ENCODE measurements at regions not wholly inside any gene's neighbourhood (a gene's known extent, or its start where the extent isn't known, plus 50 kb on each side); places are given as distances from the start of the nearest gene placed in this dataset.

GRCh38 chr2:199085261-199085660 lies 372.5 kb downstream of the SATB2 start:
- H2BK5ac ChIP-seq (ENCODE audit: low read length): no peak overlapping the region
- no peak for DNase-seq (ENCODE audit: low spot score)

DNA sequence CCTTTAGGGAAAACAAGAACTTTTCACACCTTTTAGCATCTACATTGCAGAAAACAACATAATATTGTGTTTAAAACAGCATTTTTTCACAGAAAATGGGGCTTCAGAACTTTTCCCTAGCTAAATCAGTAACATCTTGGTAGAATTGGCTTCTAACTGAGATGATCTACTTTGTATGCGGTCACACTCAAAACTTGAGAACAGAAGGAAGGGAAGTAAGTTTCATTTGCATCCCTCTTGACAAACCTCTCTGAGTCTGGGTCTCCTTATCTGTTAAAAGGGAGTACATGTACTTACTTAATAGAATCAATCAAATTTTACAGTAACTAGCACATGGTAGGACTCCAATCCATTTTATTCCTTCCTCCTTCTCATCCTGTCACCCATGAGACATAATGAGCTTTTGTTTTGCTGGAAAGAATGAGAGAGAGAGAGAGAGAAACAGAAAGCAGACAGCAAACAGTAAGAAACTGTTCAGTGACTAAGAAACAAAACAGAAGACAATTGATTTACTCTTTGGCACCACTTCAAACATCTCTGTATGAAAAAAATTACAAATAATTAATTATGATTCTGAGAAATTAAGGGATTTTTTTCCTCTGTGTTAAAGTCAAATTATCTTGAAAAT lies 387.3 kb downstream of the SATB2 start:
- H2BK15ac ChIP-seq (ENCODE audit: low read length): no peak overlapping the region
- H3K9me3 ChIP-seq (replicated peaks in 1 of 2; ENCODE audit: control insufficient read depth in 2 of 2, insufficient read depth in 1 of 2, low read depth in 1 of 2, low read length in 2 of 2): no peaks in the 10 kb centered on the region
- H3K18ac ChIP-seq (ENCODE audit: low read length): no peak overlapping the region
- no peak overlapping the region for H2BK120ac ChIP-seq (ENCODE audit: low read depth, low read length)
- no peak for DNase-seq (ENCODE audit: low spot score)
- H3K79me1 ChIP-seq (ENCODE audit: low read depth, low read length): no peaks in the 10 kb centered on the region
- H3K9ac ChIP-seq (ENCODE audit: low read depth, low read length, poor library complexity): no peak overlapping the region
- H4K8ac ChIP-seq (ENCODE audit: low read depth, low read length): no peak overlapping the region
- no peak overlapping the region for H2BK12ac ChIP-seq (ENCODE audit: low read length)
- H2AK5ac ChIP-seq (ENCODE audit: low read depth, low read length): no peak overlapping the region
- H3K27me3 ChIP-seq (ENCODE audit: control insufficient read depth in 3 of 3, insufficient read depth in 3 of 3, low read depth in 1 of 3, low read length in 3 of 3): no peaks in the 10 kb centered on the region
- H3K4me2 ChIP-seq (ENCODE audit: insufficient read depth, low read length, poor library complexity, severe bottlenecking): no peak overlapping the region
- H3K4ac ChIP-seq (ENCODE audit: low read length): no peak overlapping the region
- no peaks in the 10 kb centered on the region for H3K4me1 ChIP-seq (ENCODE audit: control insufficient read depth in 2 of 2, insufficient read depth in 1 of 2, low read depth in 1 of 2, low read length in 2 of 2)
- H3K36me3 ChIP-seq (replicated peaks in 1 of 2; ENCODE audit: control insufficient read depth in 2 of 2, insufficient read depth in 2 of 2, low read length in 2 of 2): no peaks in the 10 kb centered on the region
- no peak overlapping the region for H3K14ac ChIP-seq (ENCODE audit: low read length)
- no peak overlapping the region for H2BK5ac ChIP-seq (ENCODE audit: low read length)
- no peak overlapping the region for H3K27ac ChIP-seq (replicated peaks; ENCODE audit: low read length)
- no peak overlapping the region for H3K23ac ChIP-seq (ENCODE audit: low read depth, low read length, poor library complexity)
- H2AFZ ChIP-seq (ENCODE audit: low read length): no peak overlapping the region
- H4K91ac ChIP-seq (ENCODE audit: low read depth, low read length, poor library complexity): no peak overlapping the region
- no CpG with 5 or more reads among the region's 1 CpG for WGBS, 2 donors (ENCODE audit: extremely low coverage in 2 of 2, insufficient read length in 2 of 2, insufficient replicate concordance in 1 of 2)
- no peak overlapping the region for H3K4me3 ChIP-seq (ENCODE audit: low read length in 2 of 2)

More at GRCh38 chr2:199085261-199085660, 372.5 kb downstream of the SATB2 start:
- Histone ChIP-seq H3K14ac (ENCODE audit: low read length) (no peak overlapping the region), H3K27ac (replicated peaks; ENCODE audit: low read length) (no peak overlapping the region), H2BK15ac (ENCODE audit: low read length) (no peak overlapping the region), H3K27me3 (ENCODE audit: control insufficient read depth in 3 of 3, insufficient read depth in 3 of 3, low read depth in 1 of 3, low read length in 3 of 3) (no peaks in the 10 kb centered on the region), H3K9ac (ENCODE audit: low read depth, low read length, poor library complexity) (no peak overlapping the region), H2BK12ac (ENCODE audit: low read length) (no peak overlapping the region), H2AFZ (ENCODE audit: low read length) (no peak overlapping the region), H2BK120ac (ENCODE audit: low read depth, low read length) (no peak overlapping the region), H3K23ac (ENCODE audit: low read depth, low read length, poor library complexity) (no peak overlapping the region), H3K4ac (ENCODE audit: low read length) (no peak overlapping the region), H3K9me3 (replicated peaks in 1 of 2; ENCODE audit: control insufficient read depth in 2 of 2, insufficient read depth in 1 of 2, low read depth in 1 of 2, low read length in 2 of 2) (no peaks in the 10 kb centered on the region), H3K18ac (ENCODE audit: low read length) (no peak overlapping the region), H3K4me2 (ENCODE audit: insufficient read depth, low read length, poor library complexity, severe bottlenecking) (no peak overlapping the region), H4K8ac (ENCODE audit: low read depth, low read length) (no peak overlapping the region), H3K36me3 (replicated peaks in 1 of 2; ENCODE audit: control insufficient read depth in 2 of 2, insufficient read depth in 2 of 2, low read length in 2 of 2) (no peaks in the 10 kb centered on the region), H3K79me1 (ENCODE audit: low read depth, low read length) (no peaks in the 10 kb centered on the region), H3K4me1 (ENCODE audit: control insufficient read depth in 2 of 2, insufficient read depth in 1 of 2, low read depth in 1 of 2, low read length in 2 of 2) (no peaks in the 10 kb centered on the region), H2AK5ac (ENCODE audit: low read depth, low read length) (no peak overlapping the region), H4K91ac (ENCODE audit: low read depth, low read length, poor library complexity) (no peak overlapping the region), H3K4me3 (ENCODE audit: low read length in 2 of 2) (no peak overlapping the region)
- WGBS, 2 donors (ENCODE audit: extremely low coverage in 2 of 2, insufficient read length in 2 of 2, insufficient replicate concordance in 1 of 2): no CpG with 5 or more reads among the region's 5 CpGs

DNA sequence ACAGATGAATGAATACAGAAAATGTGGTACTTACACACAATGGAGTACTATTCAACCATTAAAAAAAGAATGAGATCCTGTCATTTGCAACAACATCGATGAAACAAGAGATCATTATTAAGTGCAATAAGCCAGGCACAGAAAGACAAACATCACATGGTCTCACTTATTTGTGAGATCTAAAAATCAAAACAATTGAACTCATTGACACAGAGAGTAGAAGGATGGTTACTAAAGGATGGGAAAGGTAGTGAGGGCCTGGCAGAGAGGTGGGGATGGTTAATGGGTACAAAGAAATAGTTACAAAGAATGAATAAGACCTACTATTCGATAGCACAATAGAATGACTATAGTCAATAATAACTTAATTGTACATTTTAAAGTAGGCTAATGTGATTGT lies 393.5 kb downstream of the SATB2 start:
- no peak overlapping the region for H4K91ac ChIP-seq (ENCODE audit: low read depth, low read length, poor library complexity)
- no peaks in the 10 kb centered on the region for H3K36me3 ChIP-seq (replicated peaks in 1 of 2; ENCODE audit: control insufficient read depth in 2 of 2, insufficient read depth in 2 of 2, low read length in 2 of 2)
- H2BK5ac ChIP-seq (ENCODE audit: low read length): no peak overlapping the region
- no peaks in the 10 kb centered on the region for H3K79me1 ChIP-seq (ENCODE audit: low read depth, low read length)
- no peak overlapping the region for H2AK5ac ChIP-seq (ENCODE audit: low read depth, low read length)
- H3K9me3 ChIP-seq (replicated peaks in 1 of 2; ENCODE audit: control insufficient read depth in 2 of 2, insufficient read depth in 1 of 2, low read depth in 1 of 2, low read length in 2 of 2): no peaks in the 10 kb centered on the region
- no CpG with 5 or more reads among the region's 2 CpGs for WGBS, 2 donors (ENCODE audit: extremely low coverage in 2 of 2, insufficient read length in 2 of 2, insufficient replicate concordance in 1 of 2)
- DNase-seq (ENCODE audit: low spot score): no peak
- no peak overlapping the region for H3K4me2 ChIP-seq (ENCODE audit: insufficient read depth, low read length, poor library complexity, severe bottlenecking)
- no peak overlapping the region for H3K4ac ChIP-seq (ENCODE audit: low read length)
- H2BK120ac ChIP-seq (ENCODE audit: low read depth, low read length): no peak overlapping the region
- H3K4me1 ChIP-seq (ENCODE audit: control insufficient read depth in 2 of 2, insufficient read depth in 1 of 2, low read depth in 1 of 2, low read length in 2 of 2): no peaks in the 10 kb centered on the region
- H2BK15ac ChIP-seq (ENCODE audit: low read length): no peak overlapping the region
- H3K18ac ChIP-seq (ENCODE audit: low read length): no peak overlapping the region
- no peaks in the 10 kb centered on the region for H3K27me3 ChIP-seq (ENCODE audit: control insufficient read depth in 3 of 3, insufficient read depth in 3 of 3, low read depth in 1 of 3, low read length in 3 of 3)
- no peak overlapping the region for H4K8ac ChIP-seq (ENCODE audit: low read depth, low read length)
- no peak overlapping the region for H3K27ac ChIP-seq (replicated peaks; ENCODE audit: low read length)
- no peak overlapping the region for H2AFZ ChIP-seq (ENCODE audit: low read length)
- H3K23ac ChIP-seq (ENCODE audit: low read depth, low read length, poor library complexity): no peak overlapping the region
- H3K9ac ChIP-seq (ENCODE audit: low read depth, low read length, poor library complexity): no peak overlapping the region
- no peak overlapping the region for H3K4me3 ChIP-seq (ENCODE audit: low read length in 2 of 2)
- no peak overlapping the region for H3K14ac ChIP-seq (ENCODE audit: low read length)
- H2BK12ac ChIP-seq (ENCODE audit: low read length): no peak overlapping the region

DNA sequence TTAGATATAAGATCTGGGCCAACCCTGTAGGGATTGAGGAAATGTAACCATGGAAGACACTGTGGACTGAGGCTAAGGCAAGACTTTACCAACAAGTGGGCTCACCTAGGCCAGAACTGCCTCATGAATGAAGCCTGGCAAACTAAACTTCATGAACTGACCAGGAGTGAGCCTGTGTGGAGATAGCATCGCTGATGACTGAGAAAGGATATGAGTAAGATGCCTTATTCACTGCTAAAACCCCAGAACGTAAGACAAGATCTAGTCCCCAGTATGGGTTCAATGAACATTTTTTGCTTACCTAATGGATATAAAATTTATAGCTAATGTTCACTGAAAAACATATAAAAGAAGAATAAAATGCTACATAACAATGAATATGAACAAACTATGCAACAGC lies 399.8 kb downstream of the SATB2 start:
- Histone ChIP-seq H3K4me3 (ENCODE audit: low read length in 2 of 2) (no peak overlapping the region), H4K91ac (ENCODE audit: low read depth, low read length, poor library complexity) (no peak overlapping the region), H3K9me3 (replicated peaks in 1 of 2; ENCODE audit: control insufficient read depth in 2 of 2, insufficient read depth in 1 of 2, low read depth in 1 of 2, low read length in 2 of 2) (no peaks in the 10 kb centered on the region), H2BK5ac (ENCODE audit: low read length) (no peak overlapping the region), H2BK120ac (ENCODE audit: low read depth, low read length) (no peak overlapping the region), H2BK15ac (ENCODE audit: low read length) (no peak overlapping the region), H3K27me3 (ENCODE audit: control insufficient read depth in 3 of 3, insufficient read depth in 3 of 3, low read depth in 1 of 3, low read length in 3 of 3) (no peaks in the 10 kb centered on the region), H3K27ac (replicated peaks; ENCODE audit: low read length) (no peak overlapping the region), H3K36me3 (replicated peaks in 1 of 2; ENCODE audit: control insufficient read depth in 2 of 2, insufficient read depth in 2 of 2, low read length in 2 of 2) (no peaks in the 10 kb centered on the region), H4K8ac (ENCODE audit: low read depth, low read length) (no peak overlapping the region), H3K9ac (ENCODE audit: low read depth, low read length, poor library complexity) (no peak overlapping the region), H3K79me1 (ENCODE audit: low read depth, low read length) (no peaks in the 10 kb centered on the region), H2AK5ac (ENCODE audit: low read depth, low read length) (no peak overlapping the region), H3K18ac (ENCODE audit: low read length) (no peak overlapping the region), H3K4ac (ENCODE audit: low read length) (no peak overlapping the region), H3K14ac (ENCODE audit: low read length) (no peak overlapping the region), H2BK12ac (ENCODE audit: low read length) (no peak overlapping the region), H3K4me1 (ENCODE audit: control insufficient read depth in 2 of 2, insufficient read depth in 1 of 2, low read depth in 1 of 2, low read length in 2 of 2) (no peaks in the 10 kb centered on the region), H3K23ac (ENCODE audit: low read depth, low read length, poor library complexity) (no peak overlapping the region), H3K4me2 (ENCODE audit: insufficient read depth, low read length, poor library complexity, severe bottlenecking) (no peak overlapping the region), H2AFZ (ENCODE audit: low read length) (no peak overlapping the region)
- DNase-seq (ENCODE audit: low spot score): no peak
- no CpG with 5 or more reads among the region's 2 CpGs for WGBS, 2 donors (ENCODE audit: extremely low coverage in 2 of 2, insufficient read length in 2 of 2, insufficient replicate concordance in 1 of 2)
